ENCODE measurements at regions not wholly inside any gene's neighbourhood (a gene's known extent, or its start where the extent isn't known, plus 50 kb on each side); places are given as distances from the start of the nearest gene placed in this dataset.

DNA sequence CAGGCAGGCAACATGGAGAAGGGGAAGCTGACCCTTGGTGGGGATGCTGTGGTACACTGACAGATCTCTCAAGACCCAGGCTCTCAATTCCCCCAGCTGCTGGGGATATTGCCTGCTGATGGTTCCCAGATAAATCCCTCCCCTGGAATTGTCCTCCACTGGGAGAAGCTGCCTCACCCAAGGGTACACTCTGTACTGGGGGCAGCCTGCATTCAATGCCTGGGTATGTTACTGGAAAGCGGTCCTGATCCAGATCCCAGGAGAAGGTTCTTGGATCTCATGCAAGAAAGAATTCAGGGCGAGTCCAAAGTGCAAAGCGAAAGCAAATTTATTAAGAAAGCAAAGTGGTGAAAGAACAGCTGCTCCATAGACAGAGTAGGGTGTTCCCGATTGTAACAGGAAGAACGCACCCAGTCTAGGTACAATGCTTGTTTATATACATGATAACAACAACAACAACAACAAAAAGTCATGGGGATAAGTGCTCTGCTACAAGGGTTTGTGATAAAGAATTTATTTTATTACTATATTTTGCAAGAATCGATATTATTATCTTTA lies 591.5 kb upstream of the ADAMTS9 start:
- TF ChIP-seq, protein P1, sequence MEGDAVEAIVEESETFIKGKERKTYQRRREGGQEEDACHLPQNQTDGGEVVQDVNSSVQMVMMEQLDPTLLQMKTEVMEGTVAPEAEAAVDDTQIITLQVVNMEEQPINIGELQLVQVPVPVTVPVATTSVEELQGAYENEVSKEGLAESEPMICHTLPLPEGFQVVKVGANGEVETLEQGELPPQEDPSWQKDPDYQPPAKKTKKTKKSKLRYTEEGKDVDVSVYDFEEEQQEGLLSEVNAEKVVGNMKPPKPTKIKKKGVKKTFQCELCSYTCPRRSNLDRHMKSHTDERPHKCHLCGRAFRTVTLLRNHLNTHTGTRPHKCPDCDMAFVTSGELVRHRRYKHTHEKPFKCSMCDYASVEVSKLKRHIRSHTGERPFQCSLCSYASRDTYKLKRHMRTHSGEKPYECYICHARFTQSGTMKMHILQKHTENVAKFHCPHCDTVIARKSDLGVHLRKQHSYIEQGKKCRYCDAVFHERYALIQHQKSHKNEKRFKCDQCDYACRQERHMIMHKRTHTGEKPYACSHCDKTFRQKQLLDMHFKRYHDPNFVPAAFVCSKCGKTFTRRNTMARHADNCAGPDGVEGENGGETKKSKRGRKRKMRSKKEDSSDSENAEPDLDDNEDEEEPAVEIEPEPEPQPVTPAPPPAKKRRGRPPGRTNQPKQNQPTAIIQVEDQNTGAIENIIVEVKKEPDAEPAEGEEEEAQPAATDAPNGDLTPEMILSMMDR (IDR thresholded peaks at IDR 0.05; ENCODE audit: insufficient read depth, low read length, missing control alignments), result no peak
- CTCF ChIA-PET, result no interaction called here

DNA sequence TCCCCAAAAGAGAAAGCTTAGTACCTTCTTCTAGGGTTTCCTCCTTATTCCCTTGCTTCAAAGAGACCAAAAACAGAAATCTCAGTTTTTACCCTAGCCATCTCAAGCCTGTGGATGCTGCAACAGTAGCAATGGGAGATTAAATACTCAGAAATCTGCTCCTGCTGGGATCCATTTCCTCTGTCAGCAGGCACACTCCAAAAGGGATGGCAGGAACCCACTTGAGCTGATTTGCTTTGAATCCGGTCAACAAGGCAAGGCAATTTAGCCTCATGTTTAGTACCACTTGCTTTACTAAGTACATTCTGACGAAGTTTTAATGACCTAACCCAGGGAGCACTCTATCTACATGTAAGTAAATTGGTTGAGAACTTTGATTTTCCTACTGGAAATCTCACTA lies 590.0 kb upstream of the ADAMTS9 start:
- TF ChIP-seq, protein P1 (IDR thresholded peaks at IDR 0.05; ENCODE audit: insufficient read depth, low read length, missing control alignments), result no peak
- CTCF ChIA-PET, result no interaction called here
- no peak overlapping the region for H3K4me3 ChIP-seq (ENCODE audit: low read depth, low read length)
- DNase-seq (ENCODE audit: low read depth, low spot score), result no peak
- POLR2A ChIA-PET, result no interaction called here

More for the DNA sequence above, 591.5 kb upstream of the ADAMTS9 start:
- H3K4me3 ChIP-seq (ENCODE audit: low read depth, low read length), result no peak overlapping the region
- POLR2A ChIA-PET, result interaction anchor here (0.7 kb wide), 1 partner anchor 120 kb away, joined by 3 read pairs; no protein-coding TSS in a partner anchor
- DNase-seq (ENCODE audit: low read depth, low spot score), result no peak

DNA sequence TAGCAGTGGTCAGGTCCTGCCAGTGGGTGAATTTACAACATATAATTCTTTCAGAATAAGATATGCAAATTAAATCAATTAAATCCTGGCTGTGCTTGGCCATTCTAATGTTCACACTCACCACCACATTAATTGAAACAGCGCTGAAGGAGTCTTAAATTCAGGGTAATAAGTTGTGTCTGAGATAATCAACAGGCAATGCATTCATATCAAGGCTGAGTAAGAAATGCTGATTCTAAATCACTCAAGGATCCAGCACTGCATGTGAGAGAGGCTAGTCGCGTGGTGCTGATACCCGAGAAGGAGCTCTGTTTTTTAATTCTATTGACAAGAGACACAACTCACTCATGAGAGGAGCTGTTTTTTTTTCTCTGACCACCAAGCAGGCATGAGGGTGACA lies 588.8 kb upstream of the ADAMTS9 start:
- no peak overlapping the region for H3K4me3 ChIP-seq (ENCODE audit: low read depth, low read length)
- TF ChIP-seq, protein P1 (IDR thresholded peaks at IDR 0.05; ENCODE audit: insufficient read depth, low read length, missing control alignments), result no peak
- ChIA-PET CTCF (no interaction called here), POLR2A (no interaction called here)
- DNase-seq (ENCODE audit: low read depth, low spot score), result no peak

DNA sequence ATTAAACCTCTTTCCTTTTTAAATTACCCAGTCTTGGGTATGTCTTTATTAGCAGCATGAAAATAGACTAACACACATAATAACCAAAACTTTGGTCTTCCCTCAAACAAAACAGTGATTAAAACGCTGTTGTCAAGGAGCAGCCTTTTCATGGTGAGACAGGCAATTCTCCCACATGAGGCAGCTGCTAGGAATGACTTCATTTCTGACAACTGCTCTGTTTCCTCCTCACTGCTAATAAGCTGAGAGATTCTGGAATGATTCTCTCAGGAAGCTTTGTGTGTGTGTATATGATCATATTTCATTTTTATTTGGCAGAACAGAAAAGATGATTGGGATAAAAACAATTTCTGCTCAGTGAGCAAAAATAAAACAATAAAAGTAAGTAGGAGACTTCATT lies 580.6 kb upstream of the ADAMTS9 start:
- POLR2A ChIA-PET, result no interaction called here
- no peak for DNase-seq (ENCODE audit: low read depth, low spot score)
- CTCF ChIA-PET, result no interaction called here

DNA sequence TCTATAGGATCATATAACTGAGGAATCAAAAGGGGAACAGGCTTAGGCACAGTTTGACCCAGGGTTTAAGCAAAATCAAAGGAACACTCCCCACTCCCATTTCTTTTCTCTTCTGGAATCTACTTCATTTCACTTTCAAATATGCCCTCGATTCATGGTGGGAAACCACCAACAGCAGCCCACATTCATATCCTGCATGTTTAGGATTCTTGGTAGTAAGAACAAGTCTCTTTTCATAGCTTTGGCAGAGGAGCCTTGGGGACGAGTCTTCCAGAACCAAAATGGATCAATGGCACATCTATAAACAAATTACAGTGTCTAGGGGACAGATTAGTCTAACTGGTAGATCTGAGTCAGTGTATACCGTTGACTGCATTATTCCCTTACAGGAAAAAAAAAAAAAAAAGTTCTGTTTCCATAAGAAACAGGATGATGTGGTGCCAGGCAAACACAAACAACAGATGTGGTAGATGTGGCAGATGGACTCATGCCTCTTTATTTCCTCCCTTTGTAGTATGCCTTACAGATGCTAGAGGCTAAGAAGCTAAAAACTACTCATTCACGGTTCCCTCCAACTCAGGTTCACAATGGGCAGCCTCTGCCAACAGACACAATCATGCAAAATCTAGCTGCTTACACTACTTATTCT lies 578.3 kb upstream of the ADAMTS9 start:
- TF ChIP-seq, protein P1 (IDR thresholded peaks at IDR 0.05; ENCODE audit: insufficient read depth, low read length, missing control alignments), result no peak
- no peak overlapping the region for H3K4me3 ChIP-seq (ENCODE audit: low read depth, low read length)
- ChIA-PET POLR2A (no interaction called here), CTCF (no interaction called here)
- DNase-seq (ENCODE audit: low read depth, low spot score), result no peak

More for the DNA sequence above, 580.6 kb upstream of the ADAMTS9 start:
- TF ChIP-seq, protein P1 (IDR thresholded peaks at IDR 0.05; ENCODE audit: insufficient read depth, low read length, missing control alignments), result no peak
- no peak overlapping the region for H3K4me3 ChIP-seq (ENCODE audit: low read depth, low read length)

DNA sequence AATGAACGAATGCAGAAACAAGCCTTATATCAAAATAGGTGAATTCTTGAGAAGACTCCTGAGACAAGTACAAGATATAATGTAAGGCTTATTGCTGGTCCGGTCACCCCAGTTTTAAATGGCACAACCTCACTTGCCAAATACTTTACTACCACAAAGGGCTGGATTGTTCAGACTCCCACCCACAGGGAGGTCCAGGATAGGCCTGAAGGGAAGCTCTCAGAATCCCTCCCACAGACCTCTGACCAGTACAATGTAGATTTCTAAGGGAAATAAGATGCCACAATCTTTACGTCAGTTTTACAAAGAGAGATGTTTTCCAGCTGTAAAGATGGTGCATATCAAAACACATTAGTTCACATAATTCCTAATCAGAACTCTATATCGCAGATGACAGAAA lies 577.7 kb upstream of the ADAMTS9 start:
- POLR2A ChIA-PET, result no interaction called here
- DNase-seq (ENCODE audit: low read depth, low spot score), result no peak
- CTCF ChIA-PET, result no interaction called here
- H3K4me3 ChIP-seq (ENCODE audit: low read depth, low read length), result no peak overlapping the region
- TF ChIP-seq, protein P1 (IDR thresholded peaks at IDR 0.05; ENCODE audit: insufficient read depth, low read length, missing control alignments), result no peak

Measured in AG04449 (cell line).